Hematopoietic multipotent progenitor cell treated with erythropoietin and hydrocortisone succinate and interleukin-3 and kit ligand, for 4 days (in vitro differentiated cells): ENCODE measurements at regions not wholly inside any gene's neighbourhood (a gene's known extent, or its start where the extent isn't known, plus 50 kb on each side); places are given as distances from the start of the nearest gene placed in this dataset.

Source experiments
- DNase-seq: peaks from one replicate; pipeline ENCODE4 v3.0.0-alpha.2; 2015

DNA sequence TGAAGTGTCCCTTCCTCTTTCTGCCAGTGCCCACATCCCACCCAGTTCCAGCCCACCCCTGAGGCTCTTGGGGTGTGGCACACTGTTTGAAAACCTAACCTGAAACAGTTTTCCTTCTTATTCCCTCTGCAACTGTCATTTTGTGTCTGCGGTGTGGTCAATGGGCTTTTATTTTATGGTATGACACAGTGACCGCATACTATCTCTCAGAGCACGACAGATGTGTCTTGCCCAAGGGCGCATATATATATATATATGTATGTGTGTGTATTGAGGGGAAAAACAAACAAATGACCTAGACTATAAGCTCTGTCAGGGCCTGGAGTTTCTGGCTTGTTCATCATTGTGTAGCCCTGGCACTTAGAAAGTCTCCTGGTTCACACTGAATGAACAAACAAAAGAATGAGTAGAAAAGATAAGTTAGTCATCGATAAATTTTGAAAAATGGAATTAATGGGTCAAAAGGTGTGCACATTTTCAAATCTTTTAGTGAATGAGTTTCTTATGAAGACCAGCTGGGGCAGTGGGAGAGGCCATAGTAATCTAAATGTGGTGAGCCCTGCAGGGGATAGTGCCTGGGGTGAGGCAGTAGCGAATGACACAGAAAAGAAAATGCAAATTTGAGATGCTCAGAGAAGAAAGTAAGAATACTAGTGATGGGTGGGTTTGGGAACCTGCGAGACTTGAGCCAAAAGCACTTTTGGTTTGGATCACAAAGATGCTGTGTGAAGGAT lies 198.4 kb downstream of the SNX10 start:
- DNase-seq = no peak

DNA sequence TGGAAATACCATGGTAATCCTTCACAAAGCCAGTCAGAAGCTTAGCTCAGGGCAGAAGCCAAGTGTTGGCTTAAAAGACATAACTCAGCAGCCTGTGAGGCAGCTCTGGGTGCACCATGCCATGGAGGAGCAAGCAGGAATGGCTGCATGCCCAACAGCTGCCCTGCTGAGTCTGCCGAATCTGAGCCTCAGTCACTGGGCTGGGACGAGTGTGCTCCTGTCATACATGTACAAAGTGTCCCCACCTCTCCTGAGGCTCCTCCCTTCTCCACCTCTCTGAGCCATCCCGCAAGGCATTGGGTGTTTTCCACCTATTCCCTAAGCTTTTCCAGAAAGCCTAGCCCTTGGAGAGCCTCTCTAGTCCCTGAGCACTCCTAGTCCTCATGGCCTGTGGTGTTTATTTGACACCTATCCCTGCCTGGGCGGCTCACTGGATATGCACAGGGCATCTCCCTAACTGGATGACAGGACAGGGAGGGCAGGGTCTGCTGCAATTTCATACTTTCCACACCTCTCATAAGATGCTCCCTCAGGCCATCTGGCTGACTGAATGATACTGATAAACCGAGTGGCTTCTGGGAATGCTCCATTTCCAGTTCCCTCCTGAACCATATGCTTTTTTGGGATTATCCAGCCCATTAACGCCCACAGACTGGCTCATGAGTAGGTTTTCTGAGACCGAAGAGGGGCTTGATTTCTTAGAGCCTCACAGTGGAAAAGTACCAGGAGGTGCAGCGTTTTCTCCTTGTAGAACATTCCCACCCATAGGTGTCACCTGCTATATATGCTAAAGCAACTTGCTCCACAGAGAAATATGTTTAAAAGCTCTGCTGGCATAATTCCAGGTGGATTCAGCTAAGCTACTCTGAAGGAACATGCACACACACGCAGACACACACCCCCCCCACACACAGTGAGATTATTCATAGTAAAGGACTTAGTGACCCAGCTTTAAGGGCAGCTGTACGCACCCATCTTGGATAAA lies 199.3 kb downstream of the SNX10 start:
- no peak for DNase-seq

- DNase-seq = no peak
Measured at GRCh38 chr7:26492816-26493215, 201.2 kb downstream of the SNX10 start.

GRCh38 chr7:26493737-26494428 lies 202.2 kb downstream of the SNX10 start:
- DNase-seq = no peak

DNA sequence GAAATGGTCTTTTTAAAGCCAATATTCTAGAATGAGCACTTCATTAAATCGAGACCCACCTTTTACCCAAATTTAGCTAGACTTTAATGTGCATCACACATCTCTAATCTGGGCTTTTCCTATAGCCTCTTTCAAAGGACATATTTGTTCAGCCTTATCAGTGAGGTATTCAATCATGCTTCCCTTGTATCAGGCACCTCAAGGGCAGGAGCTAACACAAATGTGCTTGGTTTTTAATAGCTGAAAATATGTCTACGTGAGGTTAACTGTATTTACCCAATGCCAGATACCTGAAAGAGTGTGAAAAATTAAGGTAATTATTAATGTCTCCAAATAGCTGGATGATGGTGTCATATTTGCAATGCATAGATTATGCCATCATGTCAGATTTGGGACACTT lies 203.9 kb downstream of the SNX10 start:
- no peak for DNase-seq

DNA sequence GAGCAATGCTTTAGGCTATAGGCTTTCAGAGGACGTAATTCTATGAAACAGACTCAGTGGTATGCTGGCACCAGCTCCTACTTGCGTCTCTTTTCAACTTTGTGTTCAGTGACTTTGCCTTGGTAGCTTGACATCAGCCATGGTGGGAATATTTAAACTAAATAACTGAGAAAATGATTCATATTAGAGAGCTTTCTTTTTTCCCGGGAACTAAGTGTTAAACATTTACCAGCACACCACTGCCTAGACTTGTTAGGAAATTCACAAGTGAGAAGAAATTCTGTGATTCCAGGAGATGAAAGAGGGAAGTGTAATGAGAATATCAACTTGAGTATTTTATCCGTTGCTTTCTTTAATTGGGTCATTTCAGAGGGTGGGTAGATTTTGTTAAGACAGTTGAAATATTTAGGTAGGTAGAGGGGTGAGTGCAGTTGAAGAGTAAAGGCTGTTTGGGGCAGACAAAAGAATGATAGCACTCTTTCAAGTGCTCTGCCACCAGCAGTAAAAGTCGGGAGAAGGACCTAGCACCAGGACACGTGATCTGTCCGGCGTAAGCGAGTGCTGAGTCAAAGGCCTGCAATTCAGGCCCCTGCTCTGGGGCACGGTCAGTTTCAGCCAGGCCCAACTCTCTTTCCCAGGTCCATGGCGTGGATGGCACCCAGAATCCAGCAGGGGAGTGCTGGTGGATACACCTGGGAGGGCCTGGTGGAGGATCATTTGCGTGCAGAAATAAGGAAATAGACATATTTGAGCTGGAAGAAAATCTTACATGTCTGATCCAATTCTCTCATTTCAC lies 206.3 kb downstream of the SNX10 start:
- DNase-seq = no peak

GRCh38 chr7:26499315-26499897 lies 207.7 kb downstream of the SNX10 start:
- no peak for DNase-seq

DNA sequence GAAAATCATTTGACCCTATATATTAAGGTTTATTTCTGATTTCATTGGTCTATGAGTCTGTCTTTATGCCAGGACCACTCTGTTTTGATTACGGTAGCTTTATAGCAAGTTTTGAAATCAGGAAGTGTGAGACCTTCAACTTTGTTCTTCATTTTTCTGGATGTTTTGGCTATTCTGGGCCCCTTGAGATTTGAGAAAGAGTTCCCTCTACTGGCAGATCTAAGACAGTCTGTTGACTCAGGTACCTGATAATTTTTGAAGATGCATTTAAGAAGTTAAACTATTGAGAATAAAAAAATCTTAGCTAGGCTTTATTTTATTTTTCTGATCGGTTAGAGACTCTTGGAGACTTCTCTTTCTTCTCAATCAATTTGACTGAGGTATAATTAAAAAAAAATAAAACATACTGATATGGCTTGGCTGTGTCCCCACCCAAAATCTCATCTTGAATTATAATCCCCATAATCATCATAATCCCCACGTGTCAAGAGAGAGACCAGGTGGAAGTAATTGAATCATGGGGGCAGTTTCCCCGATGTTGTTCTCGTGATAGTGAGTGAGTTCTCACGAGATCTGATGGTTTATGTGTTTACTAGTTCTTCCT lies 209.2 kb downstream of the SNX10 start:
- peak; percentile 85 for DNase-seq

- peak; percentile 69 for DNase-seq
Measured at GRCh38 chr7:26504411-26505120, 212.9 kb downstream of the SNX10 start.

GRCh38 chr7:26506196-26506595 lies 214.5 kb downstream of the SNX10 start:
- DNase-seq = no peak

DNA sequence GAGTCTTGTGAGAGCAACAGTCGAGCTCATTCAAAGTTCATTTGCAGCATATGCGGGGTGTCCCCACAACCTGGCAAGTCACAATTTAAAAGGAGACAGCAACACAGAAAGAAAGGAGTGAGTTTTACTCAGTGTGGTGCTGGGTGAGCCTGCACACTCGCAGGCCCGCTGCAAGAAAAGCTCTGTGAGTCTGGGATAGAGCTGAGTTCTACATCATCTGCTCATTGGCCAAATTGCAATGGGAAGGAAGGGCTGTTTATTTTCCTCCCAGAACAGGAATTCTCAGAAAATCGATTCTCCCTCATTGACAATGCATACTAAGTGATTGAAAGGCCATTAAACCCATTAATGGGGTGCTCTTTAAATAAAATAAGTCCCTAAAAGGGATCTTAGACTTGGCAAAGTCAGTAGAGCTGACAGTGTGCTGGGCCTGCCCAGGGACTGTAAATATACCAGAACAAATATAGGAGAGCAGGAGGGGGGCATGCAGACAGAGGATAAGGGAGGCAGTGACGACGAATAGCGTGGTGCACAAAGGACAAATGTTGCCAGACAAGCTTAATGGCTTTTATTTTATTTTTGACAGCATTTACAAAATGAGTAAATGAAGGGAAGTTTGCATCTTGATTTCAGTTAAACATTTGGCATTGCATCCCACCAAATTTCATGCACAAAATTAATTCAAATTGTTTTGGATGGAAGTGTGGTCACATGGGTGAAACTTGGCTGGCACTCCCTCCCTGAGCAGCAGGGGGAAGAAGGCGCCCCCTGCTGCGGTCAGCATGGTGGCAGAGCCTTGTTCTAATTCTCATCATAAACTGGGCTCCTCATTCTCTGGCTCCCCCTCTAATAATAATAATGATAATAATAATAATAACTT lies 215.7 kb downstream of the SNX10 start:
- peak; percentile 13 for DNase-seq

DNA sequence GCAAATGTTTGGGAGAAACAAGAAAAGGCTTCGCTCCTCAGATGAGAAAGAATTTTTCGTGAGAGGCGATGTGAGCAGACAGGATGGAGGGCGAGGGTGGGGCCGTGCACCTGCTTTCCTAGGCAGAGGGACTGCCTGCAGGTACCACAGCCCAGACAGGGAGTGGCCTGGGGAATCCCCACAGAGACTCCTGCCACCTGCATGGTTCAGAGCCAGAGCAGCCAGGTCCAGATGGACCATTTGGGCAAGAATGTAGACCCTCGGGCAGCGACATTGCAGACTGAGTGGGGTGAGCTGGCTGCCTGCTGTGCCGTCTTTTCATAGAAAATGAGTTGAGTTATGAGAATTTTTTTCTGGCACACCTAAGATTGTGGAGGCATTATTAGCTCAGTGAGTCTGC lies 216.8 kb downstream of the SNX10 start:
- DNase-seq = no peak

- no peak for DNase-seq
Measured at GRCh38 chr7:26508917-26509316, 217.3 kb downstream of the SNX10 start.

DNA sequence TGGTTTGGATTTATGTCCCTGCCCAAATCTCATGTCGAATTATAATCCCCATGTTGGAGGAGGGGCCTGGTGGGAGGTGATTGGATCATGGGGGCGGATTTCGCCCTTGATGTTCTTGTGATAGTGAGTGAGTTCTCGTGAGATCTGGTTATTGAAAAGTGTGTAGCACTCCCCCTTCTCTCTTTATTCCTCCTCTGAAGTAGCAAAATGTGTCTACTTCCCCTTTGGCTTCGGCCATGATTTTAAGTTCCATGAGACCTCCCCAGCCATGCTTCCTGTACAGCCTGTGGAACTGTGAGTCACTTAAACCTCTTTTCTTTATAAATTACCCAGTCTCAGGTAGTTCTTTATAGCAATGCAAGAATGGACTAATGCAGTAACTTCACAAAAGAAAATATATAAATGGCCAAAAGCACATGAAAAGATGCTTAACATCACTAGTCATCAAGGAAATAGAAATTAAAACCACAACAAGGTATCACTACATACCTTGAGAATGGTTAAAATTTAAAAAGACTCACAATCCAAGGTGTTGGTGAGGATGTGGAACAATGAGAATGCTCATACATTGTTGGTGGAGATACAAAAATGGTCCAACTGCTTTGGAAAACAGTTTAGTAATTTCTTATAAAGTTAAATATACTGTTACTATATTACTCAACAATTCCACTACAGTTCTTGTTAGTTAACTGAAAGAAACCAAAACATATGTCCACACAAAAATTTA lies 218.7 kb downstream of the SNX10 start:
- DNase-seq = peak; percentile 44

GRCh38 chr7:26511866-26512265 lies 220.2 kb downstream of the SNX10 start:
- DNase-seq = no peak

GRCh38 chr7:26512737-26513136 lies 221.1 kb downstream of the SNX10 start:
- no peak for DNase-seq

GRCh38 chr7:26513948-26514347 lies 222.3 kb downstream of the SNX10 start:
- peak; percentile 33 for DNase-seq

- no peak for DNase-seq
Measured at GRCh38 chr7:26514633-26515032, 223.0 kb downstream of the SNX10 start.

- no peak for DNase-seq
Measured at GRCh38 chr7:26515314-26515842, 223.7 kb downstream of the SNX10 start.
